DOHH2 (cell line): ENCODE measurements at regions not wholly inside any gene's neighbourhood (a gene's known extent, or its start where the extent isn't known, plus 50 kb on each side); places are given as distances from the start of the nearest gene placed in this dataset.

ENCODE experiments used
- H3F3A ChIP-seq: fragments of 200-600 bp; sonication (generic), shearing (Covaris generic); 2 replicates; pipeline ENCODE4 v1.6.0; 2016; ENCODE audit warnings: antibody characterized with exemption, mild to moderate bottlenecking; ENCODE audit not compliant: control insufficient read depth, insufficient read depth
- H3K27ac ChIP-seq: fragments of 200-600 bp; sonication (generic); 2 replicates; pipeline ENCODE4 v1.5.1; 2014; ENCODE audit warnings: low read depth, mild to moderate bottlenecking, low read length, moderate library complexity
- H3K27me3 ChIP-seq: fragments of 200-600 bp; sonication (generic); 2 replicates; pipeline ENCODE4 v1.6.1; 2014; ENCODE audit warnings: mild to moderate bottlenecking, low read length, mixed read lengths; ENCODE audit not compliant: control insufficient read depth
- H3K36me3 ChIP-seq: fragments of 200-600 bp; sonication (generic); 2 replicates; pipeline ENCODE4 v1.6.1; 2014; ENCODE audit warnings: mild to moderate bottlenecking, low read length, moderate library complexity, mixed read lengths; ENCODE audit not compliant: control insufficient read depth
- H3K4me1 ChIP-seq: fragments of 200-600 bp; sonication (generic); 2 replicates; pipeline ENCODE4 v1.6.1; 2014; ENCODE audit warnings: mild to moderate bottlenecking, low read length, mixed read lengths; ENCODE audit not compliant: control insufficient read depth
- H3K4me2 ChIP-seq: fragments of 200-600 bp; sonication (generic); 2 replicates; pipeline ENCODE4 v1.6.0; 2014; ENCODE audit warnings: mild to moderate bottlenecking, low read length, moderate library complexity
- H3K4me3 ChIP-seq: fragments of 200-600 bp; sonication (generic); 2 replicates; pipeline ENCODE4 v1.5.1; 2014; ENCODE audit warnings: mild to moderate bottlenecking, low read length, mixed read lengths
- H3K79me2 ChIP-seq: fragments of 200-600 bp; sonication (generic); 2 replicates; pipeline ENCODE4 v1.6.1; 2014; ENCODE audit warnings: mild to moderate bottlenecking, low read length, mixed read lengths; ENCODE audit not compliant: control insufficient read depth
- H3K9me2 ChIP-seq: fragments of 200-600 bp; sonication (generic); replicated peaks from 2 replicates; pipeline ENCODE4 v1.6.1; 2014; ENCODE audit warnings: mild to moderate bottlenecking, low read length, mixed read lengths; ENCODE audit not compliant: control insufficient read depth
- H3K9me3 ChIP-seq: fragments of 200-600 bp; sonication (generic); 2 replicates; pipeline ENCODE4 v1.6.1; 2014; ENCODE audit warnings: antibody characterized with exemption, low read length, mixed read lengths; ENCODE audit not compliant: control insufficient read depth, insufficient read depth
- H4K20me1 ChIP-seq: fragments of 200-600 bp; sonication (generic); 2 replicates; pipeline ENCODE4 v1.6.0; 2014; ENCODE audit warnings: low read depth, mild to moderate bottlenecking, antibody characterized with exemption, low read length, moderate library complexity; ENCODE audit not compliant: control insufficient read depth, insufficient read depth
- EZH2phosphoT487 ChIP-seq: fragments of 200-600 bp; sonication (generic); IDR thresholded peaks from 2 replicates; pipeline ENCODE4 v1.6.1; 2017; ENCODE audit warnings: borderline replicate concordance, mild to moderate bottlenecking, antibody characterized with exemption, low read length, moderate library complexity, mixed read lengths
- TF ChIP-seq, protein P1 (sequence below): fragments of 200-600 bp; sonication (generic); IDR thresholded peaks from one replicate; pipeline ENCODE4 v1.5.1; 2014; ENCODE audit warnings: antibody characterized with exemption, mild to moderate bottlenecking, low read depth, low read length; ENCODE audit not compliant: poor library complexity, severe bottlenecking

DNA sequence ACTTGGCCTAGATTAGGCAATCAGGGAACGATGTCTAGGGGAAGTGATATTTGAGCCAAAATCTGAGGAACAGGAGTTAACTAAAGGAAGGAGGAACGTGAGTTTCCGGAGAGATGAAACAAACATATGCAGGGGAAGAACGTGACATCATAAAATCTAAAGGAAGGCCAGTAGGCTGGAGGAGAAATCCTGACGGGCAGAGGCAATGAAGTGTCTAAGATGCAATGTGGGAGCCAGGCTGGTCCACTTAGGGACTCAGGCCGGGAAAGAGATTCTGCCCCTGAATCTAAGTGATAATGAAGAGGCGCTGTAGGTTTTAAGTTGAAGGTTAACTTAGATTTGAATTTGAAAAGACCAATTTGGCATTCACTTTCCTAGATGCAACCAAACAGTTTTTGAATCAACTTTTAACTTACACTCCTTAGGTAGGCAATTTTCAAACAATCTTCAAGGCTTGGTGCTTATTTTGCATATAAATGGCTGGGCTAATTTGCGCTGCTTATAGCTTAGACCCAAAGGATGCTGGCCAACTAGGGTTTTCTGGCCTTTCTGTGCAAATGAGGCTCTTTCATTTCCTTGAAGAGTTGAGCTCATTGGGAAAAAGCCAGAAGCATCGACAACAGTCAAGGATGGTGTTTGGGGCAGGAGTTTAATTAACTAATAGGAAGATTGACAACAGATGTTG is 221.7 kb downstream of the SOX11 start:
- no peaks in the 10 kb centered on the region for H3K9me2 ChIP-seq
- H3K9me3 ChIP-seq: peaks cover 15% of the 10 kb centered on the region; the same call in 1 of the 2 replicates
- H3K4me3 ChIP-seq: no peak overlapping the region
- no peaks in the 10 kb centered on the region for H3F3A ChIP-seq
- H3K27me3 ChIP-seq: no peaks in the 10 kb centered on the region
- no peaks in the 10 kb centered on the region for H3K79me2 ChIP-seq
- no peak overlapping the region for H3K4me2 ChIP-seq
- no peaks in the 10 kb centered on the region for H4K20me1 ChIP-seq
- no peak for TF ChIP-seq EZH2phosphoT487
- TF ChIP-seq, protein P1, sequence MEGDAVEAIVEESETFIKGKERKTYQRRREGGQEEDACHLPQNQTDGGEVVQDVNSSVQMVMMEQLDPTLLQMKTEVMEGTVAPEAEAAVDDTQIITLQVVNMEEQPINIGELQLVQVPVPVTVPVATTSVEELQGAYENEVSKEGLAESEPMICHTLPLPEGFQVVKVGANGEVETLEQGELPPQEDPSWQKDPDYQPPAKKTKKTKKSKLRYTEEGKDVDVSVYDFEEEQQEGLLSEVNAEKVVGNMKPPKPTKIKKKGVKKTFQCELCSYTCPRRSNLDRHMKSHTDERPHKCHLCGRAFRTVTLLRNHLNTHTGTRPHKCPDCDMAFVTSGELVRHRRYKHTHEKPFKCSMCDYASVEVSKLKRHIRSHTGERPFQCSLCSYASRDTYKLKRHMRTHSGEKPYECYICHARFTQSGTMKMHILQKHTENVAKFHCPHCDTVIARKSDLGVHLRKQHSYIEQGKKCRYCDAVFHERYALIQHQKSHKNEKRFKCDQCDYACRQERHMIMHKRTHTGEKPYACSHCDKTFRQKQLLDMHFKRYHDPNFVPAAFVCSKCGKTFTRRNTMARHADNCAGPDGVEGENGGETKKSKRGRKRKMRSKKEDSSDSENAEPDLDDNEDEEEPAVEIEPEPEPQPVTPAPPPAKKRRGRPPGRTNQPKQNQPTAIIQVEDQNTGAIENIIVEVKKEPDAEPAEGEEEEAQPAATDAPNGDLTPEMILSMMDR: no peak
- no peak overlapping the region for H3K27ac ChIP-seq
- no peaks in the 10 kb centered on the region for H3K4me1 ChIP-seq
- no peaks in the 10 kb centered on the region for H3K36me3 ChIP-seq

DNA sequence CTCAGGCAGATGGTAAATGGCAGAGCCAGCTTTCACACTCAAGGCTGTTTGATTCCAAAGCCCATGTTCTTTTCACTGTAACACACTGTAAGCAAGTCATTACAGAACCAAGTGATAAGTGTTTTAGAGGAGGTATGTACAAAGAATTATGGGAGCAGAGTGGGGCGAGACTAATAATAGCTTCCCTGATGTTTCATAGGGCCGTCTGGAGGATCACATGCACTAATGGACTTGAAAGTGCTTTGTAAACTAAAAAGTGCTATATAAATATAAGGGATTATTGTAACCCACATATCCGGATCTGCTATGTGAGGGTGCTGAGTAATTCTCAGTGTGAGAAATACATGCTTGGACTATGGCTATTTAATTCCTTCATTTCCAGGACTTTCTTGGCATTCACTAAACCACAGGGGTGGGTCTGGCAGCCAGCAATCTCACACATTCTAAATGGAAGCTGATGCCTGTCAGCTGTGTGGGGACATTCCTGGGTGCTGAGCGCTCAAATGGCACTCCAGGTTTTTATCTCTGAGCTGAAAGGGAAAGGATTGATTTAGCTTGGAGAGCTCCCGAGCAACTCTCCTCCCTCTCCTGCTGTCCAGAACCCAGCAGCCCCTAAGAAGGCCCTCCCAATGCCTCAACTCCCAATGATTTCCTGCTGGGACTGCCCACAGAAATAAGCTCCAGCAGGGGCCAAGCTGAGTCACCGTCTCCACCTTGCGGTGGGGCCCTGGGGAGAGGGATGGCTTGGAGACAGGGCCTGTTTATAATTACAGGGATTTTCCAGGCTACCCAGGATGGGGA is 222.8 kb downstream of the SOX11 start:
- H4K20me1 ChIP-seq: no peaks in the 10 kb centered on the region
- no peak for TF ChIP-seq EZH2phosphoT487
- TF ChIP-seq, protein P1: no peak
- no peak overlapping the region for H3K4me3 ChIP-seq
- no peak overlapping the region for H3K4me2 ChIP-seq
- H3K27me3 ChIP-seq: no peaks in the 10 kb centered on the region
- H3K9me2 ChIP-seq: no peaks in the 10 kb centered on the region
- H3K36me3 ChIP-seq: no peaks in the 10 kb centered on the region
- H3K4me1 ChIP-seq: no peaks in the 10 kb centered on the region
- peaks cover 20% of the 10 kb centered on the region for H3K9me3 ChIP-seq
- H3F3A ChIP-seq: no peaks in the 10 kb centered on the region
- H3K79me2 ChIP-seq: no peaks in the 10 kb centered on the region
- H3K27ac ChIP-seq: no peak overlapping the region

DNA sequence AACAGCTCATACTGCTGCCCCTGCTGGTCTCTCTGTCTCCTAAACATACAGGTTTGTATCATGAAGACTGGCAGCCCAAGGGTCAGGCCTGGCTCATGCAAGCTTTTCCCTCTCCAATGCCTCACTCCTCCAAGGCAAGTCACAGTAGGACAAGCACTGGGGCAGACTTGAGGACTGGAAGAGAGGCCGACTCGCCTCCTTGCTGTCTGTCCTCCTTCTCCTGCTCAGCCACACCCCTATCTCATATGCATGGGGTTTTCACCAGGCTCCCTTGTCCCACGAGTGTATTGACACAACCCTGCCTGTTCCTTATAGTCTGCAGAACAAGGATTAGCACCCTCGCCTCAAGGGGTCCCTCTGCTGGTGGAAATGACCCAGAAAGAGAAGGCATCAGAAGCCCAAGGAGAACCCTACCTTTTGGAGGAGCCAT is 223.7 kb downstream of the SOX11 start:
- H3K27ac ChIP-seq: no peak overlapping the region

More for the DNA sequence above, 223.7 kb downstream of the SOX11 start:
- H3K4me1 ChIP-seq: no peaks in the 10 kb centered on the region
- H3K79me2 ChIP-seq: no peaks in the 10 kb centered on the region
- no peaks in the 10 kb centered on the region for H3K27me3 ChIP-seq
- H3K4me3 ChIP-seq: no peak overlapping the region
- H3K9me2 ChIP-seq: no peaks in the 10 kb centered on the region
- no peaks in the 10 kb centered on the region for H3K36me3 ChIP-seq
- TF ChIP-seq, protein P1: peak; percentile 66
- TF ChIP-seq EZH2phosphoT487: no peak
- H3K9me3 ChIP-seq: peaks cover 20% of the 10 kb centered on the region
- H3K4me2 ChIP-seq: no peak overlapping the region
- H4K20me1 ChIP-seq: no peaks in the 10 kb centered on the region
- no peaks in the 10 kb centered on the region for H3F3A ChIP-seq
